Activated CD8-positive, alpha-beta memory T cell treated with anti-CD3 and anti-CD28 coated beads, Interleukin-2, amount 10 ng/mL, durations not matched to agents 7 days and 5 days (primary cell): ENCODE measurements at regions not wholly inside any gene's neighbourhood (a gene's known extent, or its start where the extent isn't known, plus 50 kb on each side); places are given as distances from the start of the nearest gene placed in this dataset.
"Not testable (repeated sequence)": the region's sequence is repeated elsewhere in the genome, so short reads cannot be mapped to it uniquely, and the experiment has no call there.

ENCODE experiments used
- ATAC-seq: fragments of 150-1000 bp; cut with Tn5 transposase; one replicate; pipeline ENCODE4 v1.10.0; 2021; ENCODE audit warnings: moderate library complexity
- CTCF ChIA-PET: fragments of 350-600 bp; sonication (Branson Sonifier 250); formaldehyde crosslinking; loops from one replicate; lab custom pipeline; 2021; ENCODE audit warnings: antibody characterized with exemption; lab: Charles Lee
- DNase-seq: peaks from one replicate; pipeline ENCODE4 v3.0.0-alpha.2; 2020
- H3K27ac Mint-ChIP-seq: one replicate; pipeline ENCODE4 v1.8.0; 2021; ENCODE audit warnings: mild to moderate bottlenecking, mixed read lengths
- H3K27me3 Mint-ChIP-seq: one replicate; pipeline ENCODE4 v1.8.0; 2021; ENCODE audit warnings: mixed read lengths
- H3K36me3 Mint-ChIP-seq: one replicate; pipeline ENCODE4 v1.8.0; 2021; ENCODE audit warnings: mild to moderate bottlenecking, mixed read lengths
- H3K4me1 Mint-ChIP-seq: one replicate; pipeline ENCODE4 v1.8.0; 2021; ENCODE audit warnings: mixed read lengths
- H3K4me3 Mint-ChIP-seq: one replicate; pipeline ENCODE4 v1.8.0; 2021; ENCODE audit warnings: mild to moderate bottlenecking, moderate library complexity, mixed read lengths
- H3K9me3 Mint-ChIP-seq: one replicate; pipeline ENCODE4 v1.8.0; 2022; ENCODE audit warnings: low read depth, mixed read lengths

DNA sequence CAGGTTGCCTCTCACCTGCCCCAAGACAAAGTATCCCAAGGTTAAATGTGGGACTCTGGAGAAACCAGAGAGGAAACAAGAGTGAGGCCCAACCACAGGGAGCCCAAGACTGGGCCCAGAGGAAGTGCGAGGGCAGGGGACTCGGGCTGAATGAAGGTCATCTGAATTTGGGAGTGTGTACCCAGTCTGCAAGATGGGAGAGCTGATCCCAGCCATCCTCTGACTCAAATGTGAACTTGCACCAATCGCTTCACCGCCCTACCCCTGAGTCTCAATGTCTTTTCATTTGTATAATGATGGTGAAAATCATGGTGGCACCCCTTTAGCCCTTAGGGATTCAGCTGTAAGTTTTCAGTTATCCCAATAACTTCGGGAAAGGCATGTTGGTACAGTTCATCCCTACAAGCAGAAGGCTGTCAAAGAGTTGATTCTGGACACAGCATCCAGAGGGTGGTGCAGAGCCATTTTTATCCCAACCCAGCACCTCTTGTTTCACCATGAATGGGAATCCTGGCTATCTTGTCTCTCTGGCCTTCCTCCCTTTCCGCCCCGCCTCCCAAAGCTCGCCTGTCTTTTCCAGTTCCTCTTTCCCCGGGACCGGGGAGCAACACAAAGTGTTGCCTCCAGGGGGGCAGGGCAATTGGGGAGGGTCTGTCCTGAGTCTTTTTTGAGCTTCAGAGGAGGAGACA lies 123.4 kb downstream of the NUFIP1 start:
- H3K4me3 Mint-ChIP-seq: no peak overlapping the region
- H3K27me3 Mint-ChIP-seq: peaks cover 34% of the 10 kb centered on the region
- no peaks in the 10 kb centered on the region for H3K36me3 Mint-ChIP-seq
- ATAC-seq: no peak
- CTCF ChIA-PET: no interaction called here
- H3K27ac Mint-ChIP-seq: no peak overlapping the region
- no peaks in the 10 kb centered on the region for H3K9me3 Mint-ChIP-seq
- DNase-seq: no peak
- peaks cover 13% of the 10 kb centered on the region for H3K4me1 Mint-ChIP-seq

DNA sequence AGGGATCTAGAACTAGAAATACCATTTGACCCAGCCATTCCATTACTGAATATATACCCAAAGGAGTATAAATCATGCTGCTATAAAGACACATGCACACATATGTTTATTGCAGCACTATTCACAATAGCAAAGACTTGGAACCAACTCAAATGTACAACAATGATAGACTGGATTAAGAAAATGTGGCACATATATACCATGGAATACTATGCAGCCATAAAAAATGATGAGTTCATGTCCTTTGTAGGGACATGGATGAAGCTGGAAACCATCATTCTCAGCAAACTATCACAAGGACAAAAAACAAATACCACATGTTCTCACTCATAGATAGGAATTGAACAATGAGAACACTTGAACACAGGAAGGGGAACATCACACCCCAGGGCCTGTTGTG lies 125.6 kb downstream of the NUFIP1 start:
- DNase-seq, H3K9me3 Mint-ChIP-seq, H3K27ac Mint-ChIP-seq, ATAC-seq, H3K4me1 Mint-ChIP-seq, H3K4me3 Mint-ChIP-seq, CTCF ChIA-PET, H3K36me3 Mint-ChIP-seq: not testable (repeated sequence)
- peaks cover 42% of the 10 kb centered on the region for H3K27me3 Mint-ChIP-seq

DNA sequence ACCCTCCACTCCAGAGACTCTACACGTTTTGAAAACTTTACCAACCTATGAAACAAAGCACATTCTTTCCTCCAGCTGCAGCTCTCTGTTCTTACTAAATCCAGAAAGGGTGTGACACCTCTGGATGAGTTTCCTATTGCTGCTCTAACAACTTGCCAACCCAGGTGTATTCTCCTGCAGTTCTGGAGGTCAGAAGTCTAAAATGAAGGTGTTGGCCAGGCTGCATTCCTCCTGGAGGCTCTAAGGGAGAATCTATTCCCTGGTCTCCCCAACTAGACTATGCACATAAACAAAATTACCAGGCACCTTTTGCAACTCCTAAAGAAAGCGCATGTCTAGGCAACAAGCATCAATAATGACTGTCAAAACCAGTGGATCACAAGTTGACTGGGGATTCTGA lies 128.8 kb downstream of the NUFIP1 start:
- Mint-ChIP-seq H3K27me3 (peaks cover 44% of the 10 kb centered on the region), H3K4me1 (no peaks in the 10 kb centered on the region), H3K4me3 (no peak overlapping the region), H3K9me3 (no peaks in the 10 kb centered on the region), H3K27ac (no peak overlapping the region), H3K36me3 (no peaks in the 10 kb centered on the region)
- DNase-seq (no peak), ATAC-seq (no peak)
- CTCF ChIA-PET: interaction anchor here (1.0 kb wide), 1 partner anchor 9 kb away, joined by 3 read pairs; no protein-coding TSS in a partner anchor

DNA sequence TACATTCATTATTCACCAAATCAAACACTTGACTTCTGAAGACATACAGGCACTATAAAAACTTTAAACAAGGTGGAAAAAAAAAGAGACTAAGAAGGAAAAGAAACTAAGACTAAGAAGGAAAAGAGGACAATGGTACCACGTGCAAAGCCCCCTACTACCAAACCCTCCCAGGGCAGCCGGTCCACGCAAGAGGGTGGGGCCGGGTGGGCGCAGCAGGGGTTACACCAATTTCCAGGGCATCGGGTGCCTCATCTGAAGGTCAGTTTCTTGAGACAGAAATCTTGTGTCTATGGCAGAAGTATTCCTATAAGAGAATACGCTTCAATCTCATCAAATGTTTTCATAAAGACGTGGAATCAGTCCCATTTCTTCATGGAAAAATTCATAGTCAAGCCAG lies 131.5 kb downstream of the NUFIP1 start:
- H3K4me1 Mint-ChIP-seq: no peaks in the 10 kb centered on the region
- H3K27ac Mint-ChIP-seq: no peak overlapping the region
- no peak for DNase-seq
- H3K27me3 Mint-ChIP-seq: peaks cover 48% of the 10 kb centered on the region
- CTCF ChIA-PET: no interaction called here
- no peak for ATAC-seq
- H3K9me3 Mint-ChIP-seq: no peaks in the 10 kb centered on the region
- no peaks in the 10 kb centered on the region for H3K36me3 Mint-ChIP-seq
- H3K4me3 Mint-ChIP-seq: no peak overlapping the region

DNA sequence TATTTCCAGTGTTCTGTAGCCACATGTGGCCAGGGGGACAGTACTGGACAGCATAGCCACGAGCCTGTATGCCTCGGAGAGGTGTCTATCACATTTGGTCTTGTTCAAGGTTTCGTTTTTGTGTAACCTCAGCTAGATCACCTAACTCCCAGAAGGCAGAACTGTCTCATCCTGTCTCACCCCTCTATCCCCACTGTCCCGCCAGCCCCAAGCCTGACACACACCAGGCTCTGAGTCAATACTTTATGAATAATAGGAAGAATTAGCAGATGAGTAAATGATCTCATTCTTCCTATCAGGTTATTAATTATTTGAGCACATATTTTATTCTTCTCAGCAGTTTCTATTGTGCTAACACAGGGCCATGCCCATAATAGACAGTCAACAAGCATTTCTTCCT lies 132.2 kb downstream of the NUFIP1 start:
- H3K4me1 Mint-ChIP-seq: no peaks in the 10 kb centered on the region
- no peaks in the 10 kb centered on the region for H3K36me3 Mint-ChIP-seq
- no peak for ATAC-seq
- no peak for DNase-seq
- CTCF ChIA-PET: no interaction called here
- H3K4me3 Mint-ChIP-seq: no peak overlapping the region
- H3K27ac Mint-ChIP-seq: no peak overlapping the region
- no peaks in the 10 kb centered on the region for H3K9me3 Mint-ChIP-seq
- H3K27me3 Mint-ChIP-seq: peaks cover 46% of the 10 kb centered on the region

DNA sequence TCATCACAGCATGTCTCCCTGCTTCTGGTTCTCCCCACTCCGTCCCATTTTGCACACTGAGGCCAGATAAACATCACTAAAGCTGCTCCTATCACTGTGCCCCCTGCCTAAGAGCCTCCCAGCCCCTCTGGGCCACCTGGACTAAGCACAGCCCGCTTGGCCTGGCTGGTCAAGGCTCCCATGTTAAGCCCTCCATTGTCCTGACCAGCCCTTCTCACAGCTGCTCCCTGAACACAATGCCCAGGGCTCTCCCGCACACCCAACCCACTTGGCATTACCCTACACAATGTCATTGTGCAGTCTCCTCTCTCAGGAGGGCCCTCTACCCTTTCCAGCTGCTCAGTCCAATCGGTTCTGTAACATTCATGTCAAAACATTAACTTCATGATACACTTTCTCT lies 133.4 kb downstream of the NUFIP1 start:
- Mint-ChIP-seq H3K4me1 (no peaks in the 10 kb centered on the region), H3K36me3 (no peaks in the 10 kb centered on the region), H3K27ac (no peak overlapping the region), H3K4me3 (no peak overlapping the region), H3K9me3 (no peaks in the 10 kb centered on the region), H3K27me3 (peaks cover 50% of the 10 kb centered on the region)
- CTCF ChIA-PET: interaction anchor here (0.6 kb wide), 1 partner anchor 259 kb away, joined by 3 read pairs; no protein-coding TSS in a partner anchor
- no peak for DNase-seq
- no peak for ATAC-seq

DNA sequence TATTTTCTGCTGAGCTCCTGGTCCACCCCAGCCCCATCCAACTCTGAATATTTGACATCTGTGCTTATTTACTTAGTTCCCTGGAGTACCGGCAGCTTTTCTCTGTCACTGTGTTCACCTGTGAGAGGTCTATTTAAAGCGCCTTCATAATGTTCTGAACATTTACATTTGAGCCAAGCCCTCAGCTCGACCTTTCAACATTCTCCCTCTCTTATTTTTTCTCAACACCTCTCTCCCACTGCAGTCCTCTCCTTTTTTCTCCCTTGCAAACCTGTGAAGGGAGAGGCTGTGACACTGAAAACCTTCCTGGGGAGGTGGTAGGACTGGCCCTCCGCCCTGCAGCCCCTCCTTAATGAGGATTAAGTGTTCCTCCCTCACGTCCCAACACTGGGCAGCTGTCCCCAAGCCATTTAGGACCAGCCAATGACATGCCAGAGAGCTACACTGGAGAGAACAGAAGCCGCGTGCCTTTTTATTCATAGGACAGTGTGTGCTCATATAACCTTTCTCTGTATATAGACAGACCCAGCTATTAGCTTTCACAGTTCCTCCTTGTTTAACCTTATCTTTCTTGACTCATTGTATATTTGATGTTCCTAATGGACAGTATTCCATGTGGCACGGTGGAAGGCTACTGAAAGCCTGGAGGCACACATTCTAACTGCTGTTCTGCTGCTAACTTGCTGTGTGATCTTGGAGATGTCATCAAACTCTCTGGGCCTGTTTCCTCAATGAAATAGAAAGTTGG lies 134.8 kb downstream of the NUFIP1 start:
- CTCF ChIA-PET: no interaction called here
- DNase-seq (no peak), ATAC-seq (no peak)
- H3K4me1 Mint-ChIP-seq: no peaks in the 10 kb centered on the region
- H3K9me3 Mint-ChIP-seq: no peaks in the 10 kb centered on the region
- no peak overlapping the region for H3K27ac Mint-ChIP-seq
- H3K4me3 Mint-ChIP-seq: no peak overlapping the region
- peaks cover 39% of the 10 kb centered on the region for H3K27me3 Mint-ChIP-seq
- H3K36me3 Mint-ChIP-seq: no peaks in the 10 kb centered on the region

DNA sequence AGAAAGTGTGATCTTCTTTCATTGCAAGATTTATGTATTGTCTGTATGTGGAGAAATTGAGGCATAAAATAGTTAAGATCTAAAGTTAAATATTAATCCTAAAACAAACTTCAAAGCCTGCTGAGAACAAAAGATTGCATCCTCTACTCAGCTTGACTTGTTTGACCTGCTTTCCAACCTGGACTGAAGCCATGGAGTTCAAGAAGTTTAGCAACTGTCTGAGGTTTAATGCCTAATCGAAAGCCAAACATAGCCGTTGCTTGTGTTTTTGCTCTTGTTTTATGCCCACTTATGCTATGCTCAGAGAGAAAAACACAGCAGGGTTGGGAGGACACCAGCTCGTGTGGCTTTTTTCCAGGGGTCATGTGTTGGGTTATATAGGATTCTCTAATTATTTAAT lies 135.6 kb downstream of the NUFIP1 start:
- H3K27me3 Mint-ChIP-seq: peaks cover 39% of the 10 kb centered on the region

DNA sequence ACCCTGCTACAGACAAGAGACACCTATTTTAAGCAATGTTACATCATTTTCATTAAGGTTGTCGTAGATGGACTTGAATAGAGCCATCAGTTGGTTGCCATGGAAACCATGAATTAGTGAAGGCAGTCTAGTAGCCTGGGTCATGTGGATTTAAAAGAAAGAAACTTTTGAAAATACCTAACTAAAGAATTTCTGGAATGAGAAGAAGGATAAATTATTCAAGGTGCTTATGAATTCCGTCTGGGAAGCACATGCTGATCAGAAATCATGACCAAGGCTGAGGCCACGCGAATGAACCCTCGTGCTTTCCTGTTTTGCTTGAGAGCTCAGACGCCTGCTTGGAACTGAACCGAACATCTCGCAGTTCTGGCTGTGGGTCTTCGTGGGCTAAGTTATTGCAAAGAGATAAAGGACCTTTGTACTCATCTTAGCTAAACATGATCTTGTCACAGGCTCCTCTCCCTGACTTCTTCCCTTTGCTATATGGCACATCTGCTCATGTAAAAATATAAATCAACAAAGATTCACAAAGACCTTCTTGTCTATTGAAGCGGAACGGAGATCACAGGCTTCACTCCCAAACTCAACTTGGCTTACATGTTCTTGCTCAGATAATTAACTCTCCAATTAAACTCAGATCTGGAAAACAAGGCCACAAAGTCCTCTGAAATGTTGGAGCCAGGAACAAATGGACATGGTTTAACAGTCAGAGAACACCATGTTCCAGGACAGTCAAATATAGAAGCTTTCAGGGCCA lies 140.2 kb downstream of the NUFIP1 start:
- H3K9me3 Mint-ChIP-seq: no peaks in the 10 kb centered on the region
- H3K27me3 Mint-ChIP-seq: peaks cover 31% of the 10 kb centered on the region
- no peak overlapping the region for H3K27ac Mint-ChIP-seq
- H3K4me3 Mint-ChIP-seq: no peak overlapping the region
- no peaks in the 10 kb centered on the region for H3K36me3 Mint-ChIP-seq
- CTCF ChIA-PET: no interaction called here
- DNase-seq (no peak), ATAC-seq (no peak)
- no peaks in the 10 kb centered on the region for H3K4me1 Mint-ChIP-seq

More for the DNA sequence above, 135.6 kb downstream of the NUFIP1 start:
- Mint-ChIP-seq H3K4me3 (no peak overlapping the region), H3K4me1 (no peaks in the 10 kb centered on the region), H3K9me3 (no peaks in the 10 kb centered on the region), H3K36me3 (no peaks in the 10 kb centered on the region), H3K27ac (no peak overlapping the region)
- CTCF ChIA-PET: no interaction called here
- ATAC-seq (no peak), DNase-seq (no peak)

DNA sequence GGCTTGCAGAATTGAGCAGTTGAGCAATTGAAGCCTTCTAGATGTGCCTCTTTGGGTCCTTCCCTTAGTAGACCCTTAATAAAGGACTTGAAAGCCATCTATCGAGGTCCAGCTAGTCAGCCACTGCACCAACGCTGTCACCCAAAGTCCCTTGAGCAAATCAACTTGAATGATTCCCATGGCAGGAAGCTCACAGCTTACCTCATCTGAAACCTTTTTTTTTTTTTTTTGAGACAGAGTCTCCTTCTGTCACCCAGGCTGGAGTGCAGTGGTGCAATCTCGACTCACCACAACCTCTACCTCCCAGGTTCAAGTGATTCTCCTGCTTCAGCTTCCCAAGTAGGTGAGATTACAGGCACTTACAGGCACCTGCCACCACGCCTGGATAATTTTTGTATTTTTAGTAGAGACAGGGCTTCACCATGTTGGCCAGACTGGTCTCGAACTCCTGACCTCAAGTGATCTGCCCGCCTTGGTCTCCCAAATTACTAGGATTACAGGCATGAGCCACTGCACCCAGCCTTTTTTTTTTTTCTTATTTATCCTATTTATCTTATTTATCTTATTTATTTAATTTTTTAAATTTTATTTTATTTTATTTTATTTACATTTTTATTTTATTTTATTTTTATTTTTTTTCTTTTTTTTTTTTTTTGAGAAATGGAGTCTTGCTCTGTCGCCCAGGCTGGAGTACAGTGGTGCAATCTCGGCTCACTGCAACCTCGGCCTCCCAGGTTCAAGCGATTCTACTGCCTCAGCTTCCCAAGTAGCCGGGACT lies 143.8 kb downstream of the NUFIP1 start:
- CTCF ChIA-PET: interaction anchor here (1.4 kb wide), 1 partner anchor 373 kb away, joined by 3 read pairs; no protein-coding TSS in a partner anchor
- H3K9me3 Mint-ChIP-seq, H3K36me3 Mint-ChIP-seq, H3K4me3 Mint-ChIP-seq, DNase-seq, ATAC-seq, H3K27ac Mint-ChIP-seq: not testable (repeated sequence)
- Mint-ChIP-seq H3K27me3 (peaks cover 29% of the 10 kb centered on the region), H3K4me1 (peaks cover 10% of the 10 kb centered on the region)

DNA sequence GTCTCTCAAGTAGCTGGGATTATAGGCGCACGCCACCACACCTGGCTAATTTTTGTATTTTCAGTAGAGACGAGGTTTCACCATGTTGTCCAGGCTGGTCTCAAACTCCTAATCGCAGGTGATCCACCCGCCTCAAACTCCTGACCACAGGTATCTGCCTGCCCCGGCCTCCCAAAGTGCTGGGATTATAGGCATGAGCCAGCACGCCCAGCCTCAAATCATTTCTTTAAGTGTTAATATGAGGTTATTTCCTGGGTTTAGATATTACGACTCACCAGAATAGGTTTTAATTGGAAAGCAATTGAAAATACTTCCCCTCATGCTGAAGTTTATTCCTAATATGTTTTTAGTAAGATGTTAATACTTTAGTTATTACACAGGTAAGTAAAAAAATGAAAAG lies 144.5 kb downstream of the NUFIP1 start:
- no peaks in the 10 kb centered on the region for H3K36me3 Mint-ChIP-seq
- peaks cover 10% of the 10 kb centered on the region for H3K4me1 Mint-ChIP-seq
- no peaks in the 10 kb centered on the region for H3K9me3 Mint-ChIP-seq
- CTCF ChIA-PET: interaction anchor here (0.7 to 1.4 kb wide), 2 partner anchors 372 to 1985 kb away, joined by 3 to 4 read pairs; no protein-coding TSS in a partner anchor
- H3K4me3 Mint-ChIP-seq: no peak overlapping the region
- no peak overlapping the region for H3K27ac Mint-ChIP-seq
- peaks cover 32% of the 10 kb centered on the region for H3K27me3 Mint-ChIP-seq
- no peak for DNase-seq
- ATAC-seq: no peak

DNA sequence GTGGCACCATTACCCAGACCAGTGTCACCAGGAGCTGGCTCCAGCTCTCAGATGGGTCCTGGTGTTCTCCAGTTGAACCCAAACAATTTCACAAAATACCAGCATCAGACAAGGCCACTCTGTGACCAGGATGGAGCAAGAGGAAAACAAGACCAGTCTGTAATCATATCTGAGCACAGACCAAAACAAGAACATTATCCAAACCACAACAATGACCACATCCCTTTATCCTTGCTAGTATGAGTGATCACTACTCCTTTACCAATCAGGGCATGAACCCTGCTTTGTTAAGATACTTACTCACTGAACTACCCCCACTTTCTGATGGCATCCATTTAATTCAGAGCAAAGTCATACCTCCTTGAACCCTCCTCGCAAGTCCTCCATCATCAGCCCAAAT lies 145.9 kb downstream of the NUFIP1 start:
- H3K27ac Mint-ChIP-seq: no peak overlapping the region
- H3K4me1 Mint-ChIP-seq: peaks cover 10% of the 10 kb centered on the region
- H3K36me3 Mint-ChIP-seq: no peaks in the 10 kb centered on the region
- DNase-seq (no peak), ATAC-seq (peak; percentile 57)
- no peak overlapping the region for H3K4me3 Mint-ChIP-seq
- peaks cover 24% of the 10 kb centered on the region for H3K27me3 Mint-ChIP-seq
- CTCF ChIA-PET: interaction anchor here (1.1 kb wide), 1 partner anchor 359 kb away, joined by 4 read pairs; no protein-coding TSS in a partner anchor
- H3K9me3 Mint-ChIP-seq: no peaks in the 10 kb centered on the region

DNA sequence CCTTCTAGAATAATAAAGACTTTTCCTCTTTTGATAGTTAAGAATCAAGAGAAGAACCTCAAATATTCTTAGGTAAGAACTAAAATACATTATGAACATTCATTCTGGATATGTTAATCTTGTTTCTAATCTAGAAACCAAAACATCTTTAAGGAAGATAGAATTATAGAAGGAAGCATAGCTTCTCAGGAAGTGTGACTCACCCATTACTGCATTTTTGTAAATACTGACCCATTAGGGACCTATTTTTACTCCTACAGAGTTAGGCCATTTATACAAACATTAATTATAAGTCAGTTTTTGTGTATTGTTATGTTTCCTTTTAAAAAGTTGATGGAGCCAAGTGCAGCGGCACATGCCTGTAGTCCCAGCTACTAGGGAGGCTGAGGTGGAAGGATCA lies 147.1 kb downstream of the NUFIP1 start:
- DNase-seq: no peak
- Mint-ChIP-seq H3K27ac (no peak overlapping the region), H3K4me3 (no peak overlapping the region), H3K4me1 (peaks cover 10% of the 10 kb centered on the region), H3K36me3 (no peaks in the 10 kb centered on the region), H3K27me3 (peaks cover 15% of the 10 kb centered on the region), H3K9me3 (no peaks in the 10 kb centered on the region)
- CTCF ChIA-PET: no interaction called here
- ATAC-seq: no peak
